Breast epithelium (tissue), 4 donors: ENCODE measurements at regions not wholly inside any gene's neighbourhood (a gene's known extent, or its start where the extent isn't known, plus 50 kb on each side); places are given as distances from the start of the nearest gene placed in this dataset.
A peak's percentile ranks its signal among the peaks of the same experiment; 100 is the strongest.

Source experiments
- DNase-seq, 2 donors: peaks; one replicate each; pipeline ENCODE4 v3.0.0-alpha.2; 2019; ENCODE audit warnings: low spot score in 2 of 2
- H3K27ac ChIP-seq, 2 donors: fragments of 200-600 bp; sonication (generic) in 1 of 2; one replicate each; pipeline ENCODE4 v1.5.1; 2016 to 2019; ENCODE audit warnings: mild to moderate bottlenecking in 1 of 2
- H3K27me3 ChIP-seq, 2 donors: fragments of 200-600 bp; sonication (generic) in 1 of 2; one replicate each; pipeline versions ENCODE4 v1.5.1 to v1.6.0; 2017 to 2019; ENCODE audit warnings: control low read depth in 1 of 2, mild to moderate bottlenecking in 1 of 2
- H3K36me3 ChIP-seq: fragments of 200-600 bp; one replicate; pipeline ENCODE4 v1.5.1; 2019
- H3K4me1 ChIP-seq, 2 donors: fragments of 200-600 bp; sonication (generic); one replicate each; pipeline ENCODE4 v1.5.1; 2016 to 2019; ENCODE audit warnings: control low read depth in 1 of 2
- H3K4me3 ChIP-seq, 3 donors: fragments of 200-600 bp; sonication (generic); 1 replicate in 2 of 3; 2 replicates in 1 of 3; pipeline ENCODE4 v1.5.1; 2016 to 2019; ENCODE audit warnings: mild to moderate bottlenecking in 3 of 3, moderate library complexity in 2 of 3
- H3K9me3 ChIP-seq, 2 donors: fragments of 200-600 bp; sonication (generic) in 1 of 2; one replicate each; pipeline ENCODE4 v1.5.1; 2016 to 2019; ENCODE audit warnings: control low read depth in 1 of 2
- CTCF ChIP-seq, 3 donors: fragments of 450-650 bp; IDR thresholded peaks; one replicate each; pipeline ENCODE4 v1.5.1; 2016 to 2017; ENCODE audit warnings: antibody characterized with exemption in 3 of 3, mild to moderate bottlenecking in 3 of 3, moderate library complexity in 3 of 3
- POLR2A ChIP-seq: fragments of 450-650 bp; IDR thresholded peaks from one replicate; pipeline ENCODE4 v1.6.1; 2016; ENCODE audit warnings: antibody characterized with exemption, mild to moderate bottlenecking, moderate library complexity
- POLR2AphosphoS5 ChIP-seq, 3 donors: sonication (generic); formaldehyde crosslinking; IDR thresholded peaks; one replicate each; pipeline ENCODE4 v1.6.1; 2017; ENCODE audit warnings: antibody characterized with exemption in 3 of 3
- intact Hi-C: fragments of 100-400 bp; cut with DNase I; formaldehyde crosslinking; loops from one replicate; pipeline ENCODE4 v1.15.1; 2023; ENCODE audit warnings: low total_unique reads

GRCh38 chr6:144762469-144762868, 477.3 kb downstream of the UTRN start:
- Histone ChIP-seq H3K36me3 (no peaks in the 10 kb centered on the region), H3K4me1 (no peaks in the 10 kb centered on the region), H3K27ac (no peak overlapping the region), H3K4me3 (no peak overlapping the region), H3K27me3 (no peaks in the 10 kb centered on the region), H3K9me3 (no peaks in the 10 kb centered on the region)
- TF ChIP-seq POLR2AphosphoS5 (IDR thresholded peaks at IDR 0.05) (no peak), POLR2A (no peak), CTCF (IDR thresholded peaks at IDR 0.05) (no peak)
- intact Hi-C loops, result no loop called here
- DNase-seq, result no peak

- no peak overlapping the region for H3K4me3 ChIP-seq
- H3K27me3 ChIP-seq, result no peaks in the 10 kb centered on the region
- H3K4me1 ChIP-seq, result no peaks in the 10 kb centered on the region
- no peak for TF ChIP-seq POLR2A
- no peaks in the 10 kb centered on the region for H3K9me3 ChIP-seq
- intact Hi-C loops, result no loop called here
- no peaks in the 10 kb centered on the region for H3K36me3 ChIP-seq
- H3K27ac ChIP-seq, result no peak overlapping the region
- no peak for DNase-seq
Observed at GRCh38 chr6:144767051-144767450, 481.9 kb downstream of the UTRN start.

GRCh38 chr6:144768551-144769075, 483.5 kb downstream of the UTRN start:
- intact Hi-C loops, result no loop called here
- no peaks in the 10 kb centered on the region for H3K36me3 ChIP-seq
- TF ChIP-seq POLR2A (no peak), CTCF (IDR thresholded peaks at IDR 0.05) (no peak), POLR2AphosphoS5 (IDR thresholded peaks at IDR 0.05) (no peak)
- H3K4me1 ChIP-seq, result no peaks in the 10 kb centered on the region
- H3K27ac ChIP-seq, result peak overlapping the region in 1 of 2 donors; percentile 27
- H3K4me3 ChIP-seq, result no peak overlapping the region
- no peaks in the 10 kb centered on the region for H3K9me3 ChIP-seq
- DNase-seq, result no peak
- H3K27me3 ChIP-seq, result no peaks in the 10 kb centered on the region

GRCh38 chr6:144769142-144769541, 484.0 kb downstream of the UTRN start:
- Histone ChIP-seq H3K9me3 (no peaks in the 10 kb centered on the region), H3K36me3 (no peaks in the 10 kb centered on the region), H3K4me3 (no peak overlapping the region), H3K27me3 (no peaks in the 10 kb centered on the region), H3K27ac (peak overlapping the region; percentile 7 to 27), H3K4me1 (no peaks in the 10 kb centered on the region)
- intact Hi-C loops, result no loop called here
- DNase-seq, result no peak
- TF ChIP-seq POLR2AphosphoS5 (IDR thresholded peaks at IDR 0.05) (no peak), POLR2A (no peak), CTCF (IDR thresholded peaks at IDR 0.05) (no peak)

GRCh38 chr6:144776031-144776819, 491.1 kb downstream of the UTRN start:
- no peak for DNase-seq
- intact Hi-C loops, result no loop called here
- Histone ChIP-seq H3K4me1 (no peaks in the 10 kb centered on the region), H3K9me3 (no peaks in the 10 kb centered on the region), H3K27ac (no peak overlapping the region), H3K36me3 (peaks cover 5% of the 10 kb centered on the region), H3K4me3 (no peak overlapping the region), H3K27me3 (no peaks in the 10 kb centered on the region)
- TF ChIP-seq CTCF (IDR thresholded peaks at IDR 0.05) (no peak), POLR2AphosphoS5 (IDR thresholded peaks at IDR 0.05) (no peak), POLR2A (no peak)
